ENCODE measurements at regions not wholly inside any gene's neighbourhood (a gene's known extent, or its start where the extent isn't known, plus 50 kb on each side); places are given as distances from the start of the nearest gene placed in this dataset.

GRCh38 chr14:82398256-82398655 lies 864.6 kb upstream of the SEL1L start:
- TF ChIP-seq BHLHE40 (IDR thresholded peaks at IDR 0.05; ENCODE audit: borderline replicate concordance) (no peak), ZNF384 (IDR thresholded peaks at IDR 0.05) (no peak), SP1 (IDR thresholded peaks at IDR 0.05) (no peak), FOXK2 (IDR thresholded peaks at IDR 0.05) (no peak), CTBP1 (IDR thresholded peaks at IDR 0.05; ENCODE audit: borderline replicate concordance) (no peak), FOXM1 (IDR thresholded peaks at IDR 0.05; ENCODE audit: borderline replicate concordance) (no peak), FOXA1 (IDR thresholded peaks at IDR 0.05) (no peak), TARDBP (IDR thresholded peaks at IDR 0.05) (no peak), LEF1 (IDR thresholded peaks at IDR 0.05; ENCODE audit: borderline replicate concordance) (no peak), ELF4 (IDR thresholded peaks at IDR 0.05) (no peak), SUZ12 (IDR thresholded peaks at IDR 0.05) (no peak), ARNT (IDR thresholded peaks at IDR 0.05) (no peak), PKNOX1 (IDR thresholded peaks at IDR 0.05) (no peak)
